DND-41 (cell line): ENCODE measurements at regions not wholly inside any gene's neighbourhood (a gene's known extent, or its start where the extent isn't known, plus 50 kb on each side); places are given as distances from the start of the nearest gene placed in this dataset.

Source experiments
- CTCF ChIP-seq: IDR thresholded peaks from 2 replicates; pipeline ENCODE4 v1.5.1; 2012; ENCODE audit warnings: borderline replicate concordance, low read length, moderate library complexity, mild to moderate bottlenecking; ENCODE audit not compliant: poor library complexity, severe bottlenecking; ENCODE audit errors: extremely low read depth
- EZH2 ChIP-seq: IDR thresholded peaks from 3 replicates; pipeline ENCODE4 v1.6.1; 2012; ENCODE audit warnings: borderline replicate concordance, low read depth, mild to moderate bottlenecking, moderate library complexity, low read length, inconsistent platforms; ENCODE audit not compliant: severe bottlenecking

GRCh38 chr18:53862921-53863320 lies 361.5 kb downstream of the MBD2 start:
- TF ChIP-seq CTCF (no peak), EZH2 (no peak)
